Hepatocyte (in vitro differentiated cells): ENCODE measurements at regions not wholly inside any gene's neighbourhood (a gene's known extent, or its start where the extent isn't known, plus 50 kb on each side); places are given as distances from the start of the nearest gene placed in this dataset.

Experiments
- CTCF ChIP-seq: fragments of 200-600 bp; sonication (generic); IDR thresholded peaks from 2 replicates; pipeline ENCODE4 v1.5.1; 2016; ENCODE audit warnings: antibody characterized with exemption, mild to moderate bottlenecking; ENCODE audit not compliant: poor library complexity
- EZH2 ChIP-seq: fragments of 200-600 bp; sonication (generic); IDR thresholded peaks from 2 replicates; pipeline ENCODE4 v1.6.1; 2016; ENCODE audit warnings: antibody characterized with exemption, mild to moderate bottlenecking, borderline replicate concordance

DNA sequence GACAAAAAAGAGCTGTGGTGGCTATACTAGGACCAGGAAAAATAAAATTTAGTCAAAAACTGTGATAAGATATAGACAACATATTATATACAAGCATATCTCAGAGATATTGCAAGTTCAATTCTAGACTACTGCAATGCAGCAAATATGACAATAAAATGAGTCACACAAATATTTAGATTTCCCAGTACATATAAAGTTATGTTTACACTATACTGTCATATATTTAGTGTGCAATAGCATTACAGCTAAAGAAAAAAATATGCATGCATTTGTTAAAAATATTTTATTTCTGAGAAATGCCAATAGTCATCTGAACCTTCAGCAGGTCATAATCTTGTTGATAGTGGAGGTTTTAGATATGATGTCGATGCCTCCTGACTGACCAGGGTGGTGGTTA, 72.1 kb downstream of the AKR1C4 start:
- TF ChIP-seq CTCF, result no peak
- no peak for TF ChIP-seq EZH2
